GM13977 (cell line): ENCODE measurements at regions not wholly inside any gene's neighbourhood (a gene's known extent, or its start where the extent isn't known, plus 50 kb on each side); places are given as distances from the start of the nearest gene placed in this dataset.

Experiments used
- DNase-seq: peaks from one replicate; pipeline ENCODE4 v3.0.0; 2012; ENCODE audit warnings: low spot score
- in situ Hi-C: fragments of 300-500 bp; cut with MboI; formaldehyde crosslinking; loops from one replicate; pipeline ENCODE4 v1.12.0; 2022; ENCODE audit warnings: low sequenced_read_pairs, low pct_unique_long_range_greater_than_20kb, mixed read lengths, inconsistent platforms; ENCODE audit not compliant: unreplicated experiment
- TF ChIP-seq, protein P1 (sequence below): IDR thresholded peaks from 2 replicates; pipeline ENCODE4 v1.5.1; 2012; ENCODE audit warnings: mild to moderate bottlenecking, control low read depth; ENCODE audit not compliant: insufficient read depth; ENCODE audit errors: extremely low read depth, missing control alignments

DNA sequence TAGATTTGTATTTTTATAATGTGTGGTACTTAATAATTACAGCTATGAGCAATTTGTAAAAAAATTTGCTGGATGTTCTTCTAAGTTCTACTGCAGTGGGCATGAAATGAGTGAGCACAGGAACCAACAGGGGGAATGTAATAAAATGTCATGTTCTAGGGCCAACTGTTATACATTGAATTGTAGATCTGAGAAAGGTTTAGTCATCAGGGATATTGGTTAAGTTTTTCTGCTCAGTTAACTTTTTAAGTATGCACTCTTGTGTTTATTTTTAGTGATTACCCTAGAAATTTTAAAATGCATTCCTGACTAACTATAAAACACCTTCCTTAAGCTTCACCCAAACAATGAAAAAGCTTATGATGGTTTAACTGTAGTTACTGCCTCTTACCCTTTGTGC is 101.8 kb downstream of the CAND1 start:
- TF ChIP-seq, protein P1, sequence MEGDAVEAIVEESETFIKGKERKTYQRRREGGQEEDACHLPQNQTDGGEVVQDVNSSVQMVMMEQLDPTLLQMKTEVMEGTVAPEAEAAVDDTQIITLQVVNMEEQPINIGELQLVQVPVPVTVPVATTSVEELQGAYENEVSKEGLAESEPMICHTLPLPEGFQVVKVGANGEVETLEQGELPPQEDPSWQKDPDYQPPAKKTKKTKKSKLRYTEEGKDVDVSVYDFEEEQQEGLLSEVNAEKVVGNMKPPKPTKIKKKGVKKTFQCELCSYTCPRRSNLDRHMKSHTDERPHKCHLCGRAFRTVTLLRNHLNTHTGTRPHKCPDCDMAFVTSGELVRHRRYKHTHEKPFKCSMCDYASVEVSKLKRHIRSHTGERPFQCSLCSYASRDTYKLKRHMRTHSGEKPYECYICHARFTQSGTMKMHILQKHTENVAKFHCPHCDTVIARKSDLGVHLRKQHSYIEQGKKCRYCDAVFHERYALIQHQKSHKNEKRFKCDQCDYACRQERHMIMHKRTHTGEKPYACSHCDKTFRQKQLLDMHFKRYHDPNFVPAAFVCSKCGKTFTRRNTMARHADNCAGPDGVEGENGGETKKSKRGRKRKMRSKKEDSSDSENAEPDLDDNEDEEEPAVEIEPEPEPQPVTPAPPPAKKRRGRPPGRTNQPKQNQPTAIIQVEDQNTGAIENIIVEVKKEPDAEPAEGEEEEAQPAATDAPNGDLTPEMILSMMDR: no peak
- in situ Hi-C loops: no loop called here
- DNase-seq: no peak

DNA sequence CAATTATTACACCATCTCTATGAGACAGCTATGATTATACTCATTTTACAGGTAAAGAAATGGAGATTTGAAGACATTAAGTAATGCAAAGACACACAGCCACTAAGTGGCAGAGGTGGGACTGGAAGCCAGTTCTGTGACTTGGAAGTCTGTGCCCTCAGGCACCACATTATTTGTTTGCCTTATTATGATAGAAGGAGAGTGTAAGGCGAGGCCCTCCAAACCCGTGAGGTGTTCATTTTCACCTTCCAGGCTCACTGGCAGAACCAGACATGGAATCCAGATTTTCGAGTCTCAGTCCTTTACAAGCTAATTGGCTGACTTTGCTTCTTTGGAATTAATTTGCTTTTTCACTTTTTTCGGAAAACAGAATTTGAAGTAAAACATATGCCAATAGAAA is 107.9 kb downstream of the CAND1 start:
- in situ Hi-C loops: no loop called here
- TF ChIP-seq, protein P1: no peak
- no peak for DNase-seq

DNA sequence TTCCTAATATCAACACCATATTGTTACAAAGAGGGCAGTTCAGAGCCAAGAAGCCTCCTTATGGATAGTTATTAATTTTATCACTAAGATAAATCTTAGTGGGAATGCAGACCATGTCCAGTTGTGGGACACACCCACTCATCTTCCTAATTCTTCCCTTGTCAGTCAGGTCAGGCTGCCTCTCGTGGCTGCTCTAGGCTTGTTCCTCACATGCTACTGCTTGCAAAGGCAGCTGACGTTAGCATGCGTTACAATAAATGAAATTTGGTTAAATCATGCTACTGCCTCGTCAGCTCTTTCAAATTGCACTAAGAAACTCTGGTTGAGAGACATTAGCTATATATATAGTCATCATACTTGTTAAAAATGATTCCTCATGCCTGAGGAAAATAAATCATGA is 108.4 kb downstream of the CAND1 start:
- DNase-seq: no peak
- TF ChIP-seq, protein P1: no peak
- in situ Hi-C loops: no loop called here

DNA sequence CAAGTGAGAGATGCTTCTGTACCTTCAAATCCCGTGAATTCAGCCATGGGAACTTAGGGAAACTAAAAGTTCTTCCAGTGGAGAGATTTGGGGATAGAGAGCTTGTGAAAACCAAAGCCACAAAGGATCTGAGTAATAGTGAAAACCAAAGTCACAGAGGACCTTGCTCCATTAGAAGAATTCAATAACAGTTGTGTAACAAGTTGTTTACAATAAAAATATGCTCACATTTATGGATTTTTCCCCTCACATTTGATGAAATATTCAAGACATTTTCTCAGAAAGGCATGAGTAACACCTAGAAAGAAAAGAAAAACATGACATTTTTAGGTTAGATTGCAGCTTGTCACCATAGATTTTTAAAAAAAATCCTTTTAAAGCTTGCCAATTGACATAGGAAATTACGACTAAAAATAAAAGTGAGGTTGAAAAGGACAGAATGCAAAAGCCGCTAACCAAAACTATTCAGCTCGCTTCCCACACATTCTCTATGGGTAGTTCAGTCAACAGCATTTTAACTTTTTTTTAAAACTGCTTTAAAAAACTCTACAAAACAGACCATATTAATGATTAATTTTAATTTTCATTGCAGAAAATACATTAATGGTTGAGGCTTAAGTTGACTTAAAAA is 113.2 kb downstream of the CAND1 start:
- TF ChIP-seq, protein P1: no peak
- no peak for DNase-seq
- in situ Hi-C loops: no loop called here

DNA sequence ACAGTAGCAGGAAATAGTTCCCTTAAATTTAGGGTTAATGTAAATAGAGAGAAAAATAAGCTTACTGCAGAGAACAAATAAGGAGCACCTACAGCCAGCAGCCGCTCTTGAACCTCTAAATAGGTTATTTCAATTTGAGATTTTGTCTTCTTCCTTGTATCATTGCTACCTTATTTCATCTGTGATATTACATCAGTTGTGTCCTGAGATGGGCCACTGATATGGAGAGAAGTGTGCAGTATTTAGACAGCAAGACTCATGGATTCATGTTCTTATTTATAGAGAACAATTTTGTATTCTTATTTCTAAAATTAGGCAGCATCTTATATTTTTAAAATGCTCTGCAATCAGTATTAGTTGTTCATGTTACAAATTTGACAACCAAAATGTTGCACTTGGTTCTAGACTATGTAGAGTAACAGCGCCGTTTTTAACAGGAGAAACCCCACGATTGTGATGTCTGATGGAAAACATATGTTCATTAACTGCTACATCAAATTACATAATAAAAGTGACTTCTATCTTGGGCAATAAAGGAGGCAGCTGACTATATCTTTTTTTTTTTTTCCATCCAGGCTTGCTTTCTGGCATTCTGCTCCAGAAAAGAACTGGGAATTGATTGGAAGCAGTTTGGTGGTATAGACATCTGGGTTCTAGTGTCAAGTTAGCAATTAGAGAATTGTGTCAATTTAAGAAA is 117.9 kb downstream of the CAND1 start:
- in situ Hi-C loops: no loop called here
- TF ChIP-seq, protein P1: no peak
- DNase-seq: no peak

DNA sequence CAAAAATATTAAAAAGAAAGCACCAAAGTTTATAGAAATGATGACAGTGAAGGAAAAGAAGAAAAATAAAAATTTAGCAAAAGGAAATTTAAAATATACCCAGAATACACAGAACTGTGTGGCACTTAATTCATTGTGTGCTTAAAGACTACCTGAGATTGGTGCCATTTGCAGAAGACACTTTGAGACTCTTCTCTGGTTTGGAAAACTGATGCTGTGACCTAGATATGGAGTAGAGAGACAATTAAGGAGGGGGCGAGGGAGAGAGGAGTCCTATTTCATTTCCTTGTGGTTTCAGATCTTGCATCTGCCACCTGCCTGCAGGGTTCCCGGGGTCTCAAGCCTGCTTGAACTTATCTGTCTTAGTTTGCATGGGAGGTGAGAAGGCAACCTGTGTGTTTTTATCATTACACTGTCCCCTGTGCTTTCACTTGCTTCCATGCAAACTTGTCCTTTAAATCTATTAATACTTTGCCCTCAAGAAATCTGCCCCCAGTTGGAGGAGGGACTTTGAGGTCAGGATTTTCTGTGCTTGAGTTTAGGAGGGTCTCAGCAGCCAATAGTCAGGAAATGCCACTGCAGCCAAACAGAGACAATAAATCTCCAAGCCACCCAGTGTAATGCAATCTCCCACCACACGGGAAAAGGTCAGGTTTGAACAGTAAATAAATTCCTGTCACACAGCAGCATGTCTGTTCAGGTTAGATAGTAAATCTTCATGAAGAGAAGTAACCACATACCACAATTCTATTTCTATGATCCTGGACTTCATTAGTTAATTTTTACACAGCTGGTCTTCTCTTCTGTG is 119.4 kb downstream of the CAND1 start:
- DNase-seq: no peak
- TF ChIP-seq, protein P1: no peak
- in situ Hi-C loops: no loop called here
